PFSK-1 (cell line): ENCODE measurements at regions not wholly inside any gene's neighbourhood (a gene's known extent, or its start where the extent isn't known, plus 50 kb on each side); places are given as distances from the start of the nearest gene placed in this dataset.

Source experiments
- FOXP2 ChIP-seq: optimal IDR thresholded peaks from 2 replicates; pipeline ENCODE3; 2011; ENCODE audit warnings: borderline replicate concordance, control low read depth, inconsistent platforms; ENCODE audit not compliant: insufficient read depth; ENCODE audit errors: extremely low read length, extremely low read depth
- POLR2AphosphoS5 ChIP-seq: IDR thresholded peaks from 2 replicates; pipeline ENCODE4 v1.6.1; 2012; ENCODE audit warnings: low read depth, mild to moderate bottlenecking, control low read depth, low read length, moderate library complexity
- SIN3A ChIP-seq: IDR thresholded peaks from 2 replicates; pipeline ENCODE4 v1.6.1; 2012; ENCODE audit warnings: mild to moderate bottlenecking, low read length, moderate library complexity, borderline replicate concordance; ENCODE audit not compliant: insufficient read depth
- TAF1 ChIP-seq: IDR thresholded peaks from 2 replicates; pipeline ENCODE4 v1.6.1; 2012; ENCODE audit warnings: low read length, control low read depth, borderline replicate concordance; ENCODE audit not compliant: insufficient read depth
- TF ChIP-seq, protein P1 (sequence below), 2 experiments: IDR thresholded peaks; 2 replicates each; pipeline versions ENCODE4 v1.6.1 to v1.8.0; 2011 to 2012; ENCODE audit warnings: low read depth in 2 of 2, low read length in 2 of 2, control low read depth in 1 of 2, inconsistent platforms in 1 of 2, mild to moderate bottlenecking in 1 of 2, moderate library complexity in 1 of 2; ENCODE audit not compliant: insufficient read depth in 1 of 2

DNA sequence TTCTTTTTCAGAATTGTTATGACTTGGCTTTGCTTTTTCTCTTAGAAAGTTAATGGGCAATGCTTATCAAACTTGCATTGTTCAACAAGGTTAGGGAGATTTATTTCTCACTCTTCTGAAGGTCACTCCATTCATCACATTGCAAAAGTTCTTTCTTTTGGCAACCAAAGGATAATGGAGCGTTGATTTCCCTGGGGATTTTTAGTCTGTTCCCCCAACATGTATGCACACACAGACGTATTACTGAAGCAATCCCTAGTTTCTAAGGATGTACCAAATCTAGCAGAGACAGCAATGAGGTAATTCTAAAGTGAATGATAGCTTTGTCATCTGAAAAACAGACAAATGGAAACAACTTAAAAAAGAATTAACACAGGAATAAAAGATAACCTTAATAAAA, 349.1 kb downstream of the NYAP2 start:
- TF ChIP-seq TAF1 = no peak
- no peak for TF ChIP-seq SIN3A
- no peak for TF ChIP-seq FOXP2
- TF ChIP-seq POLR2AphosphoS5 = no peak

DNA sequence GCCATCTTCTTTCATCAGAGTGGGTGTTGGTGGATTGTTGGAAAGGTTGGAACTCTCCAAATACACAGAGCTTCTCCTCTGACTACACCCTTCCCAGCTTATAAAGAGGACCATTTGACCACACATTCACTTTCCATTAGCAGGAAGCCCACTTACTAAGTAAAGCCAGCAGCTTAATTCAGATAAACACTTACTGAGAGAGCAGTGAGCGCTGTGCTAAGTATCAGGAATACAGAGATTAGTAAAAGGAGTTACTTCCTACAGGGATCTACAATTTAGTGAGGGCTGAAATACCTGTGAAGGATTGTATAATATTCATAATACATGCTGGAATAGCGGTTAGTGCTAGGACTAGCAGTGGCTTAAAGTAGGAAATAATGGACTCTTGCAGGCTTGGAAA, 343.0 kb downstream of the NYAP2 start:
- no peak for TF ChIP-seq FOXP2
- TF ChIP-seq, protein P1, sequence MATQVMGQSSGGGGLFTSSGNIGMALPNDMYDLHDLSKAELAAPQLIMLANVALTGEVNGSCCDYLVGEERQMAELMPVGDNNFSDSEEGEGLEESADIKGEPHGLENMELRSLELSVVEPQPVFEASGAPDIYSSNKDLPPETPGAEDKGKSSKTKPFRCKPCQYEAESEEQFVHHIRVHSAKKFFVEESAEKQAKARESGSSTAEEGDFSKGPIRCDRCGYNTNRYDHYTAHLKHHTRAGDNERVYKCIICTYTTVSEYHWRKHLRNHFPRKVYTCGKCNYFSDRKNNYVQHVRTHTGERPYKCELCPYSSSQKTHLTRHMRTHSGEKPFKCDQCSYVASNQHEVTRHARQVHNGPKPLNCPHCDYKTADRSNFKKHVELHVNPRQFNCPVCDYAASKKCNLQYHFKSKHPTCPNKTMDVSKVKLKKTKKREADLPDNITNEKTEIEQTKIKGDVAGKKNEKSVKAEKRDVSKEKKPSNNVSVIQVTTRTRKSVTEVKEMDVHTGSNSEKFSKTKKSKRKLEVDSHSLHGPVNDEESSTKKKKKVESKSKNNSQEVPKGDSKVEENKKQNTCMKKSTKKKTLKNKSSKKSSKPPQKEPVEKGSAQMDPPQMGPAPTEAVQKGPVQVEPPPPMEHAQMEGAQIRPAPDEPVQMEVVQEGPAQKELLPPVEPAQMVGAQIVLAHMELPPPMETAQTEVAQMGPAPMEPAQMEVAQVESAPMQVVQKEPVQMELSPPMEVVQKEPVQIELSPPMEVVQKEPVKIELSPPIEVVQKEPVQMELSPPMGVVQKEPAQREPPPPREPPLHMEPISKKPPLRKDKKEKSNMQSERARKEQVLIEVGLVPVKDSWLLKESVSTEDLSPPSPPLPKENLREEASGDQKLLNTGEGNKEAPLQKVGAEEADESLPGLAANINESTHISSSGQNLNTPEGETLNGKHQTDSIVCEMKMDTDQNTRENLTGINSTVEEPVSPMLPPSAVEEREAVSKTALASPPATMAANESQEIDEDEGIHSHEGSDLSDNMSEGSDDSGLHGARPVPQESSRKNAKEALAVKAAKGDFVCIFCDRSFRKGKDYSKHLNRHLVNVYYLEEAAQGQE (IDR thresholded peaks at IDR 0.05; ENCODE audit: insufficient read depth in 1 of 2, low read depth in 2 of 2, low read length in 2 of 2) = no peak

DNA sequence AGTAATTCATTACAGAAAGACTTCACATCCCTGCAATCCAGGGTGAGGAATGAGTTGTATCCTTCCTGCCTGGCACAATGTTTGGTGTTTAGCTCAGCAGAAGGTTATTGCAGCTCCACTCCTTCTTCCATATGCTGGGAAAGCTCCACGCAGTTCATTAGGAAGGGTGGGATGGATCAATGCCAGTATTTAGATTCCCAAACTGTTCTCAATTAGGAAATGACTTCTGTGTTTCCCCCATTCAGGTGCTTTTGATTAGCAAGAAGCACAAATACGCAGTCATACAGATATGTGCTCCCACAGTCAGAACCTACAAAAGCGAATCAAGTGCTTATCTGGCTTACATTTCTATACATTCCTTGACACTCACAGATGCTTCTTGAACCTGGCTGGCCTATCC, 340.6 kb downstream of the NYAP2 start:
- TF ChIP-seq TAF1 (no peak), SIN3A (no peak), POLR2AphosphoS5 (no peak), FOXP2 (no peak)
- TF ChIP-seq, protein P1 (IDR thresholded peaks at IDR 0.05; ENCODE audit: insufficient read depth in 1 of 2, low read depth in 2 of 2, low read length in 2 of 2) = no peak

DNA sequence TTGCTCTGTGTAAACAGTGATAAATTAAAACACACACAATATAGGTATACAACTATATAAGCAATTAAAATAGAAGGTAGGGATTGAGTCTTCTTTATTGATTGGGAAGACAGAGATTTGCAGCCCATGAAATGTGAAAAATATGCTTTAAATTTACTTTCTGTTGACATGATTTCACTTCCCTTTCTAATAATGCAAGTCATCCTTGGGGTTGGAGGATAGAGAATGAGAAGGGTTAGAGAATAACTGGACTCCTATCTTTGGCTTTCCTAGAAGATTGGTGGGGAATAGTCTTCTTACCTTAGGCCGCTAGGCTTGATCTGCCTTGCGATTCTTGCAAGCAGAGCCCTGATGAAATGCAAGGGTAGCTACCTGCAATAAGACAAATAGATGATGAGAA, 339.8 kb downstream of the NYAP2 start:
- no peak for TF ChIP-seq FOXP2
- no peak for TF ChIP-seq SIN3A
- no peak for TF ChIP-seq POLR2AphosphoS5
- no peak for TF ChIP-seq TAF1
- TF ChIP-seq, protein P1 (IDR thresholded peaks at IDR 0.05; ENCODE audit: insufficient read depth in 1 of 2, low read depth in 2 of 2, low read length in 2 of 2) = no peak

DNA sequence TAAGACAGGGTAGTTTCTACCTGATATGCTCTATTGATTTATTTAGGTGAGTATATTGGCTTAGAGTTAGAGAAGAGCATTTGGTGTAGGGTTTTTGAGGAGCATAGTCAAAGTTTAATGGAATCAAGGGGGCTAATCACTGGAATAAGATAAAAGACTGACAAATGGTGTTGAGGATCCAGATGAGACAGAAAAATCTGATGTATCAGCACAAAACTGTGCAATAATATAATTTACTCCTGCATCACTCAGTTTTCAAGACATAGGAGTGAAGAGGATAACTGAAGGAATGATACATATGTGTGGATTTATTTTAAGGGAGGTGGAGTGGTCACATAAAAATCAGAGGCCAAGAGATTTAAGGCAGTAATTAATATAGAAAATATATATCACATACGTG, 339.2 kb downstream of the NYAP2 start:
- TF ChIP-seq, protein P1 (IDR thresholded peaks at IDR 0.05; ENCODE audit: insufficient read depth in 1 of 2, low read depth in 2 of 2, low read length in 2 of 2) = no peak
- TF ChIP-seq POLR2AphosphoS5 = no peak

DNA sequence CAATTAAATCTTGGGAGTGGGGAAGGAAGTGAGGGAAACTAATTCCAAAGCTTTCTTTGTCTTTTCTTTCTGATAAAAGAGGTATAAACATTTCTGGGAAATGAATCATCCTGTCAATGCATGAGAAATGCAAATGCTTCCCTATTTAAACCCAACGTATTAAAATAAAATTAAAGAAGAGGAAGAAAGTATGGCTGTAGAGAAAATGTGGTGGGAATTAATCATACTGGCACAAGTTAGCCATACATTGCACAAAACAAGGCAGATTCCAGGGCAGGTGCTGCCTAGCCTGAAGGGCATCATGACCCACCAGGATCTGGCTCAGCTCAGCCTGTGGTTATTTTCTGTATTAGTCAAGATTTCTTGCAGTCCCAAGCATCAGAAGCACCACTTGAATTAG, 338.0 kb downstream of the NYAP2 start:
- no peak for TF ChIP-seq SIN3A
